Testis (tissue), 2 donors: ENCODE measurements at regions not wholly inside any gene's neighbourhood (a gene's known extent, or its start where the extent isn't known, plus 50 kb on each side); places are given as distances from the start of the nearest gene placed in this dataset.

Experiments used
- DNase-seq: peaks from one replicate; pipeline ENCODE4 v3.0.0-alpha.2; 2019
- H3K27ac ChIP-seq, 2 donors: fragments of 200-600 bp; sonication (generic); one replicate each; pipeline ENCODE4 v1.5.1; 2019
- H3K27me3 ChIP-seq: fragments of 200-600 bp; sonication (generic); one replicate; pipeline ENCODE4 v1.5.1; 2019
- H3K36me3 ChIP-seq: fragments of 200-600 bp; sonication (generic); one replicate; pipeline ENCODE4 v1.5.1; 2017; ENCODE audit warnings: low read depth; ENCODE audit errors: missing control alignments
- H3K4me1 ChIP-seq: fragments of 200-600 bp; sonication (generic); one replicate; pipeline ENCODE4 v1.5.1; 2019
- H3K4me3 ChIP-seq, 2 donors: fragments of 200-600 bp; sonication (generic); one replicate each; pipeline ENCODE4 v1.5.1; 2017 to 2019
- H3K9me3 ChIP-seq: fragments of 200-600 bp; sonication (generic); one replicate; pipeline ENCODE4 v1.5.1; 2017
- CTCF ChIP-seq, 3 experiments: fragments of 450-650 bp in 2 of 3; fragments of 200-600 bp in 1 of 3; sonication (generic) in 1 of 3; IDR thresholded peaks; one replicate each; pipeline ENCODE4 v1.5.1; 2016 to 2019; ENCODE audit warnings: antibody characterized with exemption in 3 of 3, mild to moderate bottlenecking in 2 of 3, moderate library complexity in 1 of 3
- POLR2A ChIP-seq: fragments of 450-650 bp; IDR thresholded peaks from one replicate; pipeline ENCODE4 v1.6.1; 2017; ENCODE audit warnings: antibody characterized with exemption, mild to moderate bottlenecking, moderate library complexity
- WGBS, 2 donors: methylation state at CpG; one replicate each; pipeline ENCODE4 v1.1.5; 2018; 5-methylcytosine and 5-hydroxymethylcytosine counted together
- intact Hi-C: fragments of 100-400 bp; cut with DNase I; formaldehyde crosslinking; loops from one replicate; pipeline ENCODE4 v1.15.1; 2023; ENCODE audit warnings: low total_unique reads

GRCh38 chr4:189177130-189177529 is 763.5 kb upstream of the FRG1 start:
- 65 to 76% methylated on average over 4 to 5 of the region's 5 CpGs for WGBS, 2 donors
- DNase-seq = no peak
- Histone ChIP-seq H3K4me3 (no peak overlapping the region), H3K27ac (no peak overlapping the region), H3K4me1 (no peaks in the 10 kb centered on the region), H3K27me3 (no peaks in the 10 kb centered on the region), H3K9me3 (no peaks in the 10 kb centered on the region), H3K36me3 (no peaks in the 10 kb centered on the region)
- intact Hi-C loops = no loop called here
- TF ChIP-seq POLR2A = no peak
- no peak for TF ChIP-seq CTCF (IDR thresholded peaks at IDR 0.05)

- DNase-seq = no peak
- TF ChIP-seq CTCF (IDR thresholded peaks at IDR 0.05) = no peak
- no peak for TF ChIP-seq POLR2A
- WGBS, 2 donors = 88 to 90% methylated on average over 3 of the region's 3 CpGs
- no peak overlapping the region for H3K4me3 ChIP-seq
- H3K9me3 ChIP-seq = no peaks in the 10 kb centered on the region
- intact Hi-C loops = no loop called here
- H3K4me1 ChIP-seq = no peaks in the 10 kb centered on the region
- no peaks in the 10 kb centered on the region for H3K27me3 ChIP-seq
- H3K27ac ChIP-seq = no peak overlapping the region
- H3K36me3 ChIP-seq = no peaks in the 10 kb centered on the region
These were observed 762.4 kb upstream of the FRG1 start for GRCh38 chr4:189178125-189178746.

GRCh38 chr4:189185810-189186432 is 754.8 kb upstream of the FRG1 start:
- no peaks in the 10 kb centered on the region for H3K27me3 ChIP-seq
- H3K27ac ChIP-seq = no peak overlapping the region
- no peak for DNase-seq
- no peak overlapping the region for H3K4me3 ChIP-seq
- no peaks in the 10 kb centered on the region for H3K4me1 ChIP-seq
- intact Hi-C loops = no loop called here
- WGBS, 2 donors = 51 to 65% methylated on average over 6 to 7 of the region's 7 CpGs
- TF ChIP-seq CTCF (IDR thresholded peaks at IDR 0.05) = no peak
- TF ChIP-seq POLR2A = no peak
- H3K9me3 ChIP-seq = no peaks in the 10 kb centered on the region
- no peaks in the 10 kb centered on the region for H3K36me3 ChIP-seq

- Histone ChIP-seq H3K4me3 (no peak overlapping the region), H3K9me3 (no peaks in the 10 kb centered on the region), H3K4me1 (no peaks in the 10 kb centered on the region), H3K36me3 (no peaks in the 10 kb centered on the region), H3K27me3 (no peaks in the 10 kb centered on the region), H3K27ac (no peak overlapping the region)
- DNase-seq = no peak
- WGBS, 2 donors = 81 to 84% methylated on average over 2 of the region's 2 CpGs
- intact Hi-C loops = no loop called here
- no peak for TF ChIP-seq CTCF (IDR thresholded peaks at IDR 0.05)
- TF ChIP-seq POLR2A = no peak
These were observed 753.1 kb upstream of the FRG1 start for GRCh38 chr4:189187531-189188052.

- Histone ChIP-seq H3K9me3 (no peaks in the 10 kb centered on the region), H3K27me3 (no peaks in the 10 kb centered on the region), H3K36me3 (no peaks in the 10 kb centered on the region), H3K4me3 (no peak overlapping the region), H3K27ac (no peak overlapping the region), H3K4me1 (peaks cover 4% of the 10 kb centered on the region)
- intact Hi-C loops = no loop called here
- 78 to 89% methylated on average over 10 of the region's 10 CpGs for WGBS, 2 donors
- TF ChIP-seq CTCF (IDR thresholded peaks at IDR 0.05) (no peak), POLR2A (no peak)
- no peak for DNase-seq
These were observed 742.0 kb upstream of the FRG1 start for GRCh38 chr4:189198624-189199023.
